Activated CD4-positive, alpha-beta T cell treated with anti-CD3 and anti-CD28 coated beads for 36 hours (primary cell): ENCODE measurements at regions not wholly inside any gene's neighbourhood (a gene's known extent, or its start where the extent isn't known, plus 50 kb on each side); places are given as distances from the start of the nearest gene placed in this dataset.

Source experiments
- ATAC-seq: fragments of 200-7000 bp; cut with Tn5 transposase; one replicate; pipeline ENCODE4 v1.10.0; 2021; ENCODE audit warnings: mild to moderate bottlenecking, moderate library complexity
- CTCF ChIA-PET: fragments of 350-600 bp; sonication (Branson Sonifier 250); formaldehyde crosslinking; loops from one replicate; lab custom pipeline; 2021; ENCODE audit warnings: antibody characterized with exemption; lab: Charles Lee
- POLR2A ChIA-PET: fragments of 350-600 bp; sonication (Branson Sonifier 250); formaldehyde crosslinking; loops from one replicate; lab custom pipeline; 2021; ENCODE audit warnings: antibody characterized with exemption, inconsistent platforms; lab: Charles Lee
- DNase-seq: peaks from one replicate; pipeline ENCODE4 v3.0.0-alpha.2; 2020
- H3K27ac Mint-ChIP-seq: one replicate; pipeline ENCODE4 v1.8.0; 2021; ENCODE audit warnings: mixed read lengths
- H3K27me3 Mint-ChIP-seq: one replicate; pipeline ENCODE4 v1.8.0; 2021; ENCODE audit warnings: mixed read lengths
- H3K36me3 Mint-ChIP-seq: one replicate; pipeline ENCODE4 v1.8.0; 2021; ENCODE audit warnings: low read depth, mixed read lengths
- H3K4me1 Mint-ChIP-seq: one replicate; pipeline ENCODE4 v1.8.0; 2021; ENCODE audit warnings: mixed read lengths
- H3K4me3 Mint-ChIP-seq: one replicate; pipeline ENCODE4 v1.8.0; 2021; ENCODE audit warnings: mild to moderate bottlenecking, moderate library complexity, mixed read lengths
- H3K9me3 Mint-ChIP-seq: one replicate; pipeline ENCODE4 v1.8.0; 2021; ENCODE audit warnings: low read depth, mixed read lengths
- intact Hi-C, 2 experiments: fragments of 100-400 bp; cut with DNase I in 1 of 2; cut with micrococcal nuclease in 1 of 2; formaldehyde crosslinking; loops; one replicate each; pipeline versions ENCODE4 v1.14.2 to v1.15.1; 2022 to 2024; cut with DNase I, micrococcal nuclease

GRCh38 chr7:42476255-42476654 is 239.2 kb upstream of the GLI3 start:
- no peak for ATAC-seq

GRCh38 chr7:42475082-42475481 is 238.1 kb upstream of the GLI3 start:
- POLR2A ChIA-PET, result no interaction called here
- CTCF ChIA-PET, result interaction anchor here (0.6 kb wide), 1 partner anchor 839 kb away, joined by 3 read pairs; no protein-coding TSS in a partner anchor

More at GRCh38 chr7:42476255-42476654, 239.2 kb upstream of the GLI3 start:
- peaks cover 9% of the 10 kb centered on the region for H3K9me3 Mint-ChIP-seq
- ChIA-PET POLR2A (no interaction called here), CTCF (no interaction called here)
- H3K27me3 Mint-ChIP-seq, result no peaks in the 10 kb centered on the region
- H3K36me3 Mint-ChIP-seq, result no peaks in the 10 kb centered on the region
- no peak overlapping the region for H3K27ac Mint-ChIP-seq
- no peak overlapping the region for H3K4me3 Mint-ChIP-seq
- intact Hi-C loops, result loop anchor here in 1 of 2 experiments (10.0 kb wide), 1 partner anchor 389 kb away; no protein-coding TSS in a partner anchor
- DNase-seq, result no peak
- H3K4me1 Mint-ChIP-seq, result peaks cover 3% of the 10 kb centered on the region

GRCh38 chr7:42473099-42473498 is 236.1 kb upstream of the GLI3 start:
- CTCF ChIA-PET, result no interaction called here
- Mint-ChIP-seq H3K4me3 (no peak overlapping the region), H3K36me3 (no peaks in the 10 kb centered on the region), H3K27ac (no peak overlapping the region), H3K9me3 (peaks cover 6% of the 10 kb centered on the region), H3K4me1 (peaks cover 3% of the 10 kb centered on the region), H3K27me3 (no peaks in the 10 kb centered on the region)
- intact Hi-C loops, result loop anchor here in 1 of 2 experiments (10.0 kb wide), 1 partner anchor 392 kb away; no protein-coding TSS in a partner anchor
- POLR2A ChIA-PET, result no interaction called here
- DNase-seq (no peak), ATAC-seq (no peak)

More at GRCh38 chr7:42475082-42475481, 238.1 kb upstream of the GLI3 start:
- Mint-ChIP-seq H3K27ac (no peak overlapping the region), H3K9me3 (peaks cover 9% of the 10 kb centered on the region), H3K36me3 (no peaks in the 10 kb centered on the region), H3K4me3 (no peak overlapping the region), H3K4me1 (peaks cover 3% of the 10 kb centered on the region), H3K27me3 (no peaks in the 10 kb centered on the region)
- no peak for ATAC-seq
- DNase-seq, result no peak
- intact Hi-C loops, result loop anchor here in 1 of 2 experiments (10.0 kb wide), 1 partner anchor 390 kb away; no protein-coding TSS in a partner anchor

- Mint-ChIP-seq H3K9me3 (peaks cover 6% of the 10 kb centered on the region), H3K27ac (no peak overlapping the region), H3K4me3 (no peak overlapping the region), H3K4me1 (peaks cover 3% of the 10 kb centered on the region), H3K36me3 (no peaks in the 10 kb centered on the region), H3K27me3 (no peaks in the 10 kb centered on the region)
- POLR2A ChIA-PET, result no interaction called here
- CTCF ChIA-PET, result interaction anchor here (0.5 to 1.0 kb wide), 2 partner anchors 29 to 204 kb away, joined by 4 to 5 read pairs; no protein-coding TSS in a partner anchor
- DNase-seq, result peak; percentile 8
- peak; percentile 61 for ATAC-seq
- intact Hi-C loops, result loop anchor here in 1 of 2 experiments (10.0 kb wide), 1 partner anchor 393 kb away; no protein-coding TSS in a partner anchor
These were observed 234.7 kb upstream of the GLI3 start for GRCh38 chr7:42471573-42472174.

GRCh38 chr7:42469341-42469740 is 232.3 kb upstream of the GLI3 start:
- Mint-ChIP-seq H3K4me3 (no peak overlapping the region), H3K27ac (no peak overlapping the region), H3K4me1 (peaks cover 3% of the 10 kb centered on the region), H3K9me3 (peaks cover 6% of the 10 kb centered on the region), H3K36me3 (no peaks in the 10 kb centered on the region), H3K27me3 (no peaks in the 10 kb centered on the region)
- no peak for DNase-seq
- POLR2A ChIA-PET, result no interaction called here
- ATAC-seq, result no peak
- CTCF ChIA-PET, result no interaction called here
- intact Hi-C loops, result no loop called here

- DNase-seq, result no peak
- CTCF ChIA-PET, result no interaction called here
- no peak for ATAC-seq
- Mint-ChIP-seq H3K4me3 (no peak overlapping the region), H3K4me1 (peaks cover 3% of the 10 kb centered on the region), H3K27me3 (no peaks in the 10 kb centered on the region), H3K36me3 (no peaks in the 10 kb centered on the region), H3K27ac (no peak overlapping the region), H3K9me3 (peaks cover 10% of the 10 kb centered on the region)
- POLR2A ChIA-PET, result no interaction called here
- intact Hi-C loops, result no loop called here
These were observed 231.5 kb upstream of the GLI3 start for GRCh38 chr7:42468471-42468870.

GRCh38 chr7:42461537-42461936 is 224.5 kb upstream of the GLI3 start:
- intact Hi-C loops, result no loop called here
- ChIA-PET CTCF (interaction anchor here (0.5 kb wide), 1 partner anchor 418 kb away, joined by 3 read pairs; no protein-coding TSS in a partner anchor), POLR2A (no interaction called here)
- H3K4me3 Mint-ChIP-seq, result no peak overlapping the region
- no peaks in the 10 kb centered on the region for H3K4me1 Mint-ChIP-seq
- H3K27ac Mint-ChIP-seq, result no peak overlapping the region
- H3K36me3 Mint-ChIP-seq, result no peaks in the 10 kb centered on the region
- no peak for DNase-seq
- ATAC-seq, result no peak
- H3K27me3 Mint-ChIP-seq, result no peaks in the 10 kb centered on the region
- H3K9me3 Mint-ChIP-seq, result peaks cover 6% of the 10 kb centered on the region

- CTCF ChIA-PET, result no interaction called here
- no peak for DNase-seq
- no peaks in the 10 kb centered on the region for H3K27me3 Mint-ChIP-seq
- ATAC-seq, result no peak
- H3K4me3 Mint-ChIP-seq, result no peak overlapping the region
- intact Hi-C loops, result no loop called here
- peaks cover 6% of the 10 kb centered on the region for H3K9me3 Mint-ChIP-seq
- H3K4me1 Mint-ChIP-seq, result no peaks in the 10 kb centered on the region
- no peak overlapping the region for H3K27ac Mint-ChIP-seq
- H3K36me3 Mint-ChIP-seq, result no peaks in the 10 kb centered on the region
- POLR2A ChIA-PET, result no interaction called here
These were observed 223.9 kb upstream of the GLI3 start for GRCh38 chr7:42460933-42461332.

- H3K36me3 Mint-ChIP-seq, result no peaks in the 10 kb centered on the region
- intact Hi-C loops, result no loop called here
- ChIA-PET POLR2A (no interaction called here), CTCF (interaction anchor here (0.7 kb wide), 1 partner anchor 190 kb away, joined by 3 read pairs; no protein-coding TSS in a partner anchor)
- no peaks in the 10 kb centered on the region for H3K27me3 Mint-ChIP-seq
- H3K4me3 Mint-ChIP-seq, result no peak overlapping the region
- DNase-seq (no peak), ATAC-seq (no peak)
- H3K4me1 Mint-ChIP-seq, result no peaks in the 10 kb centered on the region
- H3K9me3 Mint-ChIP-seq, result peaks cover 6% of the 10 kb centered on the region
- H3K27ac Mint-ChIP-seq, result no peak overlapping the region
These were observed 223.1 kb upstream of the GLI3 start for GRCh38 chr7:42460148-42460547.

GRCh38 chr7:42457663-42458062 is 220.7 kb upstream of the GLI3 start:
- ChIA-PET CTCF (no interaction called here), POLR2A (no interaction called here)
- no peak for ATAC-seq
- Mint-ChIP-seq H3K27ac (no peak overlapping the region), H3K27me3 (no peaks in the 10 kb centered on the region), H3K9me3 (no peaks in the 10 kb centered on the region), H3K4me3 (no peak overlapping the region), H3K36me3 (no peaks in the 10 kb centered on the region), H3K4me1 (peaks cover 2% of the 10 kb centered on the region)
- no peak for DNase-seq
- intact Hi-C loops, result no loop called here

- no peak for DNase-seq
- Mint-ChIP-seq H3K4me3 (no peak overlapping the region), H3K27ac (no peak overlapping the region), H3K36me3 (no peaks in the 10 kb centered on the region), H3K27me3 (peaks cover 4% of the 10 kb centered on the region), H3K9me3 (peaks cover 2% of the 10 kb centered on the region), H3K4me1 (peaks cover 2% of the 10 kb centered on the region)
- ChIA-PET POLR2A (no interaction called here), CTCF (interaction anchor here (0.8 kb wide), 1 partner anchor 156 kb away, joined by 3 read pairs; no protein-coding TSS in a partner anchor)
- intact Hi-C loops, result no loop called here
- no peak for ATAC-seq
These were observed 219.8 kb upstream of the GLI3 start for GRCh38 chr7:42456756-42457276.

- ChIA-PET CTCF (interaction anchor here (0.8 kb wide), 1 partner anchor 155 kb away, joined by 3 read pairs; no protein-coding TSS in a partner anchor), POLR2A (no interaction called here)
- ATAC-seq (no peak), DNase-seq (no peak)
- Mint-ChIP-seq H3K27me3 (peaks cover 4% of the 10 kb centered on the region), H3K9me3 (peaks cover 2% of the 10 kb centered on the region), H3K4me3 (no peak overlapping the region), H3K4me1 (peaks cover 2% of the 10 kb centered on the region), H3K36me3 (no peaks in the 10 kb centered on the region), H3K27ac (no peak overlapping the region)
- intact Hi-C loops, result no loop called here
These were observed 219.3 kb upstream of the GLI3 start for GRCh38 chr7:42456267-42456666.
